K562 (cell line): ENCODE measurements at regions not wholly inside any gene's neighbourhood (a gene's known extent, or its start where the extent isn't known, plus 50 kb on each side); places are given as distances from the start of the nearest gene placed in this dataset.

Source experiments
- ATAC-seq: fragments of 200-7000 bp; cut with Tn5 transposase; 3 replicates; pipeline ENCODE4 v1.9.1; 2020; ENCODE audit warnings: moderate library complexity
- BruUV-seq: library from RNA; stranded (reverse); fragments of 400-500 nt; replicated peaks from 2 replicates; lab custom pipeline; 2021; lab: Mats Ljungman, UMichigan
- CTCF ChIA-PET: fragments of 300-600 bp; formaldehyde crosslinking; extraction: SDS; loops from one replicate; lab custom pipeline; 2021; ENCODE audit warnings: low intra/inter-chr PET ratio; lab: Yijun Ruan, JAX
- POLR2A ChIA-PET: fragments of 300-600, 350-650 bp; sonication (Branson Sonifier 250); formaldehyde crosslinking; extraction: SDS; loops from one replicate; lab custom pipeline; 2021; ENCODE audit warnings: antibody characterized with exemption, inconsistent platforms; lab: Yijun Ruan, JAX
- DNase-seq, 4 experiments: peaks; one replicate each; pipeline versions ENCODE4 v3.0.0 to v3.0.0-alpha.2; 2011 to 2018; ENCODE audit warnings: low spot score in 3 of 4, mixed read lengths in 3 of 4; ENCODE audit errors: extremely low read depth in 1 of 4
- FAIRE-seq: peaks from 2 replicates; lab custom pipeline; 2011; peaks lifted over from hg19 to GRCh38; lab: Jason Lieb, UNC
- H2AFZ ChIP-seq: 2 replicates; pipeline ENCODE4 v1.6.0; 2011; ENCODE audit warnings: low read depth, low read length, control low read depth, inconsistent platforms
- H3K27ac ChIP-seq: fragments of 200-600 bp; 3 replicates; pipeline ENCODE4 v1.8.0; 2011; ENCODE audit warnings: low read depth, mild to moderate bottlenecking, control low read depth, inconsistent platforms, low read length, moderate library complexity, mixed read lengths; ENCODE audit errors: extremely low read depth
- H3K27me3 ChIP-seq, 2 experiments: fragments of 300-600 bp in 1 of 2; 2 replicates in 1 of 2; 3 replicates in 1 of 2; pipeline versions ENCODE4 v1.6.0 to v1.8.0; 2011; ENCODE audit warnings: inconsistent platforms in 2 of 2, low read length in 2 of 2, mild to moderate bottlenecking in 1 of 2, mixed read lengths in 1 of 2, moderate library complexity in 1 of 2; ENCODE audit not compliant: control insufficient read depth in 2 of 2, insufficient read depth in 2 of 2
- H3K36me3 ChIP-seq: fragments of 300-600 bp; 3 replicates; pipeline ENCODE4 v1.8.0; 2011; ENCODE audit warnings: mild to moderate bottlenecking, low read length, inconsistent platforms; ENCODE audit not compliant: control insufficient read depth, insufficient read depth
- H3K4me1 ChIP-seq, 2 experiments: fragments of 200-600 bp in 1 of 2; replicated peaks in 1 of 2; 2 replicates in 1 of 2; 3 replicates in 1 of 2; pipeline versions ENCODE4 v1.5.1 to v1.8.0; 2011; ENCODE audit warnings: inconsistent platforms in 2 of 2, low read length in 2 of 2, mild to moderate bottlenecking in 1 of 2, mixed read lengths in 1 of 2, moderate library complexity in 1 of 2; ENCODE audit not compliant: control insufficient read depth in 2 of 2, insufficient read depth in 2 of 2
- H3K4me2 ChIP-seq: 2 replicates; pipeline ENCODE4 v1.6.1; 2011; ENCODE audit warnings: low read length, control low read depth, inconsistent platforms, mixed read lengths; ENCODE audit not compliant: insufficient read depth
- H3K4me3 ChIP-seq: fragments of 200-600 bp; sonication (generic), shearing (Covaris generic); 2 replicates; pipeline ENCODE4 v1.5.1; 2016; ENCODE audit warnings: control low read depth, inconsistent platforms
- H3K79me2 ChIP-seq: fragments of 200-600 bp; 3 replicates; pipeline ENCODE4 v1.8.0; 2011; ENCODE audit warnings: low read length, inconsistent platforms; ENCODE audit not compliant: control insufficient read depth, insufficient read depth
- H3K9ac ChIP-seq, 2 experiments: 2 replicates each; pipeline versions ENCODE4 v1.6.0 to v1.6.1; 2011; ENCODE audit warnings: low read depth in 2 of 2, low read length in 2 of 2, control low read depth in 1 of 2, inconsistent platforms in 1 of 2, mild to moderate bottlenecking in 1 of 2, mixed read lengths in 1 of 2; ENCODE audit not compliant: insufficient read depth in 1 of 2
- H3K9me1 ChIP-seq: one replicate; pipeline ENCODE4 v1.6.0; 2011; ENCODE audit warnings: inconsistent platforms, mild to moderate bottlenecking, low read length, moderate library complexity; ENCODE audit not compliant: control insufficient read depth, insufficient read depth
- H3K9me3 ChIP-seq: replicated peaks from 2 replicates; pipeline ENCODE4 v1.5.1; 2011; ENCODE audit warnings: low read depth, low read length, inconsistent platforms; ENCODE audit not compliant: control insufficient read depth, insufficient read depth
- H4K20me1 ChIP-seq: replicated peaks from 2 replicates; pipeline ENCODE4 v1.6.1; 2011; ENCODE audit warnings: low read length, inconsistent platforms, mixed read lengths; ENCODE audit not compliant: control insufficient read depth, insufficient read depth
- ARNT ChIP-seq, 2 experiments: fragments of 450-650 bp; IDR thresholded peaks; 2 replicates each; pipeline ENCODE4 v1.6.1; 2016; ENCODE audit warnings: mild to moderate bottlenecking in 1 of 2
- ASH1L ChIP-seq: fragments of 450-650 bp; IDR thresholded peaks from 2 replicates; pipeline ENCODE4 v1.6.1; 2018; ENCODE audit warnings: borderline replicate concordance, mild to moderate bottlenecking, low read depth; ENCODE audit not compliant: partially characterized antibody
- ATF4 ChIP-seq: fragments of 450-650 bp; formaldehyde crosslinking; IDR thresholded peaks from 2 replicates; pipeline ENCODE4 v1.4.0; 2022; ENCODE audit warnings: mild to moderate bottlenecking, moderate library complexity
- CBFB ChIP-seq: sonication (generic); formaldehyde crosslinking; IDR thresholded peaks from 2 replicates; pipeline ENCODE4 v1.4.0; 2020; ENCODE audit warnings: mild to moderate bottlenecking, missing genetic modification reagents
- CBX8 ChIP-seq: fragments of 200-600 bp; sonication (generic); IDR thresholded peaks from 2 replicates; pipeline ENCODE4 v1.6.1; 2012; ENCODE audit warnings: borderline replicate concordance, mixed run types, low read depth, mild to moderate bottlenecking, moderate library complexity, mixed read lengths, low read length, control low read depth, inconsistent platforms; ENCODE audit not compliant: poor library complexity, severe bottlenecking; ENCODE audit errors: extremely low read depth
- E2F8 ChIP-seq: fragments of 450-650 bp; IDR thresholded peaks from 2 replicates; pipeline ENCODE4 v1.7.1; 2018; ENCODE audit warnings: mild to moderate bottlenecking, low read depth; ENCODE audit not compliant: partially characterized antibody
- POLR2B ChIP-seq: fragments of 450-650 bp; IDR thresholded peaks from 2 replicates; pipeline ENCODE4 v1.6.1; 2018; ENCODE audit warnings: low read depth; ENCODE audit not compliant: partially characterized antibody
- RBM34 ChIP-seq: fragments of 200-400 bp; formaldehyde crosslinking; IDR thresholded peaks from 2 replicates; pipeline ENCODE4 v1.6.1; 2018; ENCODE audit warnings: low read length, borderline replicate concordance; ENCODE audit not compliant: insufficient read depth
- SMARCA4 ChIP-seq: fragments of 450-650 bp; IDR thresholded peaks from 2 replicates; pipeline ENCODE4 v1.6.1; 2016
- THAP7 ChIP-seq: fragments of 250-450 bp; sonication (Bioruptor Pico); IDR thresholded peaks from 2 replicates; pipeline ENCODE4 v1.5.0; 2021
- ZNF197 ChIP-seq: fragments of 200-800 bp; sonication (Bioruptor generic); IDR thresholded peaks from 2 replicates; pipeline ENCODE4 v1.6.1; 2016; ENCODE audit warnings: low read depth, missing genetic modification characterization, missing compliant biosample characterization
- ZNF584 ChIP-seq: fragments of 200-800 bp; sonication (Bioruptor generic); IDR thresholded peaks from 2 replicates; pipeline ENCODE4 v1.6.1; 2016; ENCODE audit warnings: low read depth, mild to moderate bottlenecking, missing genetic modification characterization, missing compliant biosample characterization
- WGBS: fragments of 100-300 bp; shearing (Covaris generic); methylation state at CpG from one replicate; pipeline ENCODE4 v1.1.6; 2016; ENCODE audit warnings: low coverage, mixed read lengths; ENCODE audit not compliant: insufficient coverage; ENCODE audit errors: missing lambda C conversion rate; 5-methylcytosine and 5-hydroxymethylcytosine counted together
- in situ Hi-C: fragments of 300-500 bp; cut with MboI; formaldehyde crosslinking; loops from 4 replicates; pipeline ENCODE4 v1.15.0; 2018; ENCODE audit warnings: inconsistent platforms, mixed read lengths
- intact Hi-C: fragments of 100-400 bp; cut with micrococcal nuclease; formaldehyde crosslinking; loops from 2 replicates; pipeline ENCODE4 v1.14.2; 2022

- TF ChIP-seq CBFB (CRISPR knock-in tag) (no peak), ZNF197 (no peak), ZNF584 (CRISPR knock-in tag) (no peak), THAP7 (no peak), POLR2B (no peak), ASH1L (no peak), ARNT (IDR thresholded peaks at IDR 0.05) (no peak), RBM34 (no peak), SMARCA4 (no peak), CBX8 (no peak), ATF4 (no peak), E2F8 (no peak)
- Histone ChIP-seq H4K20me1 (no peaks in the 10 kb centered on the region), H3K4me2 (no peak overlapping the region), H3K36me3 (no peaks in the 10 kb centered on the region), H3K27me3 (no peaks in the 10 kb centered on the region), H3K9me1 (no peaks in the 10 kb centered on the region), H3K27ac (no peak overlapping the region), H3K79me2 (no peaks in the 10 kb centered on the region), H2AFZ (no peak overlapping the region), H3K9me3 (no peaks in the 10 kb centered on the region), H3K4me3 (no peak overlapping the region), H3K9ac (no peak overlapping the region), H3K4me1 (no peaks in the 10 kb centered on the region)
- intact Hi-C loops (no loop called here), in situ Hi-C loops (no loop called here)
- 3% methylated on average over 5 of the region's 5 CpGs for WGBS
- ChIA-PET POLR2A (no interaction called here), CTCF (no interaction called here)
- no peak for DNase-seq
- FAIRE-seq, result no peak
- ATAC-seq, result no peak
- no TSS peak for BruUV-seq
Observed at GRCh38 chr3:78066287-78066686, 1026.4 kb downstream of the ROBO2 start.
